Gastrocnemius medialis (tissue), 4 donors: ENCODE measurements at regions not wholly inside any gene's neighbourhood (a gene's known extent, or its start where the extent isn't known, plus 50 kb on each side); places are given as distances from the start of the nearest gene placed in this dataset.
"Not testable (repeated sequence)": the region's sequence is repeated elsewhere in the genome, so short reads cannot be mapped to it uniquely, and the experiment has no call there.

Experiments
- CTCF ChIP-seq, 5 experiments: fragments of 450-650 bp in 3 of 5; fragments of 200-600 bp in 2 of 5; sonication (generic) in 2 of 5; IDR thresholded peaks in 4 of 5; conservative IDR thresholded peaks in 1 of 5; 1 replicate in 4 of 5; 2 replicates in 1 of 5; pipeline ENCODE4 v1.5.1; 2016 to 2019; ENCODE audit warnings: antibody characterized with exemption in 5 of 5, mild to moderate bottlenecking in 3 of 5, moderate library complexity in 3 of 5
- POLR2A ChIP-seq, 2 donors: fragments of 450-650 bp; IDR thresholded peaks; one replicate each; pipeline ENCODE4 v1.6.1; 2017; ENCODE audit warnings: antibody characterized with exemption in 2 of 2, mild to moderate bottlenecking in 2 of 2, moderate library complexity in 2 of 2

- TF ChIP-seq CTCF (IDR thresholded peaks at IDR 0.05 in 4 of 5, conservative IDR thresholded peaks at IDR 0.05 in 1 of 5); POLR2A (IDR thresholded peaks at IDR 0.05): not testable (repeated sequence)
Observed at GRCh38 chrX:151066373-151066772, 83.2 kb downstream of the HMGB3 start.
